ENCODE measurements at regions not wholly inside any gene's neighbourhood (a gene's known extent, or its start where the extent isn't known, plus 50 kb on each side); places are given as distances from the start of the nearest gene placed in this dataset.
"Not testable (repeated sequence)": the region's sequence is repeated elsewhere in the genome, so short reads cannot be mapped to it uniquely, and the experiment has no call there.

DNA sequence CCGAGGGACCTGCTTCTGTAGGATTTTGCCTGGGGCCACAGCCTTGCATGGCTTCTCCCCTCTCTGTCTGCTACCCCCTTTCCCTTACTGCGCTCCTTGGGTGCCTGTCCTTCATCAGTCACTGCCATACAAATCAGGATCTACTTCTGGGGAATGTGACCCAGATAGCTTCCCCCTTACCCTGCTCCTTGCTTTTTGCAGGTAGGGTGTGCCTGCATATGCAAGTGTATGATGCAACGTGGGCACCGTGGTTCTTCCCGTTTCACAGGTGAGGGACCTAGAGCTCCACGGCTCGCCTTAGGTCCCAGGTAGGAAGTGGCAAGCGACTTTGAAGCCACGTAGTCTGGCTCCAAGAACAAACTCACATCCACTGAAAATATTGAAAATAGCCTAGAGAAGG is 111.5 kb downstream of the TNFRSF13B start:
- H3K4me3 Mint-ChIP-seq; ATAC-seq; H3K4me1 Mint-ChIP-seq; DNase-seq (ENCODE audit: low spot score in 2 of 2); H3K36me3 Mint-ChIP-seq; H3K9me3 Mint-ChIP-seq; H3K27ac Mint-ChIP-seq: not testable (repeated sequence)

DNA sequence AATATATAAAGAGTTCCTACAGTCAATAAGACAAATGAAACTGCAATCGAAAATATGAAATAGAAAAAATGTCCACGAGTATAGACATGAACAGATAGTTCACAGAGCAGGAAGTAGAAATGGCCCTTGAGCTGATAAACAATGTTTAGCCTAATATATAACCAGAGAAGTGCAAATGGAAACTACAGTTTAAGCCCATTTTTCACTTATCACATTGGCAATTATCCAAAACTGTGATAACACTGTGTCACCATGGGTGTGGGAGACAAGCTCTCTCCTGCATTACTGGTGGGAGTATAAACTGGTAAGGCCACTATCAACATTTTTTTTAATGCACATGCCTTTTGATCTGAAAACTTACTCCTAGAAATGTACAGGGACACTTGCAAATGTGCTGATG is 112.4 kb downstream of the TNFRSF13B start:
- not testable (repeated sequence) for H3K36me3 Mint-ChIP-seq; H3K27ac Mint-ChIP-seq; ATAC-seq; H3K4me1 Mint-ChIP-seq; DNase-seq (ENCODE audit: low spot score in 2 of 2); H3K9me3 Mint-ChIP-seq; H3K4me3 Mint-ChIP-seq

DNA sequence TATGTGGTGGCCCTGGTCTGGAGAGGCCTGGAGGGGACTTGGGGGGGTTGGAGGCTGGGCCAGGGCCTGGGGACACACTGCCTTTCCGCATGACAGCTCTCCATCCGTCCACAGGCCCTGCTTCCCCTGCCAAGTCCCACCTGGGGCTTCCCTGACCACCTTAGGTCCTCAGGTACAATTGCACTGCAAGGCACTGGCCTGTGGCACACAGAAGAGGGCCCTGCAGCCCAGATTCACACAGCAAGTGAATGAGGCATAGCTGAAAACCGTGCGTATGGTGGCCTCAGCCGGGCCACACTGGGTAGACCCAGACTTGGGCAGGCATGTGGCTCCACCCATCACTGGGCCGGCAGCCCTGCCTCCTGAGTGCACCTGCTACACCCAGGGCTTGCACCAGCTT is 114.2 kb downstream of the TNFRSF13B start:
- H3K27ac Mint-ChIP-seq; H3K9me3 Mint-ChIP-seq; H3K4me1 Mint-ChIP-seq; H3K4me3 Mint-ChIP-seq; DNase-seq (ENCODE audit: low spot score in 2 of 2); H3K36me3 Mint-ChIP-seq: not testable (repeated sequence)
- peak; percentile 24 for ATAC-seq

DNA sequence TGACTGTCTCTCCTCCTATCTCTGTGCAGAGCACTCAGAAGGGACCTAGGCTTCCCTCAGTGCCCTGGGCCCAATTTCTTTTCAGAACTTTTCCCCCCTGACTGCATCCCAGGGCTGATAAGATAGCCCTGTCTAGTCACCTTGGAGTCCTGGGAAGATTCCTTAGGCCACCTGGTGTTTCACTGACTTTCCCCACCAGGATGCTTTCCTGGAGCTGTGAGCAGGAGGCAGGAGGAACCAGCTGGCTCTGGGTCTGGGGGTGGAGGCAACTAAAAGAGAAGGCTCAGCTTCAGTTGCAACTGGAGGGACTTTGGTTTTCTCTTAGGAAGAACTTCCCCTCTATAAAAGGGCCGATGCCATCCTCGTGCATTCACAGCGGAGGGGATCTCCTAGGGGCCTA is 115.1 kb downstream of the TNFRSF13B start:
- not testable (repeated sequence) for H3K27ac Mint-ChIP-seq

DNA sequence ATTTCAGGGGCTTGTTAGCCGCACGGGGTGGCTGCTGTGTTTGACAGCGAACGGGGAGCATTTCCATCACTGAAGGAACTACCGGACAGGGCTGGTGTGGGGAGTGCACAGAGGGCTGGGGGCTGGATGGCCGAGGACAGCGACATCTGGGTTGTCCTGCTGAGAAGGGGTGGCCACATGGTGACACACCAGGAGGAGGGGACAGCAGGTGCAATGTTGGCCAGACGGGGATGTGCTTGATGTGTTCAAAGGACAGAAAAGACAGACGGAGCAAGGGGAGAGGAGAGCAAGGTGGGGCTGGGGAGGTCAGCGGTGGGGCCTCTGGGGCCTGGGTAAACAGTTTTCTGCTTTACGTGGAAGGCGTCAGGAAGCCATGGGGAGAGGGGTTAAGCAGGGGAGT is 115.7 kb downstream of the TNFRSF13B start:
- H3K36me3 Mint-ChIP-seq; H3K4me1 Mint-ChIP-seq; H3K4me3 Mint-ChIP-seq; ATAC-seq; H3K9me3 Mint-ChIP-seq; DNase-seq (ENCODE audit: low spot score in 2 of 2); H3K27ac Mint-ChIP-seq: not testable (repeated sequence)

More for the DNA sequence above, 115.1 kb downstream of the TNFRSF13B start:
- ATAC-seq; H3K4me1 Mint-ChIP-seq; H3K36me3 Mint-ChIP-seq; DNase-seq (ENCODE audit: low spot score in 2 of 2); H3K4me3 Mint-ChIP-seq; H3K9me3 Mint-ChIP-seq: not testable (repeated sequence)

DNA sequence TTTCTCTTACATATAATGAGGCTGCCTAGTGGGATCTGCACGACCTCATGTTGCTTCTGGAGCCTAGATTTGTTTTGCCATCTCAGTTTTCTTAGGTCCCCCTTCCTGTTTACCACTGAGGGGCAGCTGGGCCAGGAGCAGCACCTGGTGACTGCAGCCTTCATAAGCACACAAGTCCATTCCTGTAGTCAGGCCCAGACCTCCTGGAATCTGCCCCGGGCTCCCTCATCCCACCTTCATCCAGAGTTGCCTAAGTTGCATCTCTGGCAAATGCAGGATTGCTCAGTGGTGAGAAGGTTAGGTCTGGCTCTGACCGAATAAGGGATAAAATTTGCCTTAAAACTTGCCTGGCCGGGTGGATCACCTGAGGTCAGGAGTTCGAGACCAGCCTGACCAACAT is 117.3 kb downstream of the TNFRSF13B start:
- H3K9me3 Mint-ChIP-seq; ATAC-seq; H3K36me3 Mint-ChIP-seq; DNase-seq (ENCODE audit: low spot score in 2 of 2); H3K4me3 Mint-ChIP-seq; H3K27ac Mint-ChIP-seq; H3K4me1 Mint-ChIP-seq: not testable (repeated sequence)

DNA sequence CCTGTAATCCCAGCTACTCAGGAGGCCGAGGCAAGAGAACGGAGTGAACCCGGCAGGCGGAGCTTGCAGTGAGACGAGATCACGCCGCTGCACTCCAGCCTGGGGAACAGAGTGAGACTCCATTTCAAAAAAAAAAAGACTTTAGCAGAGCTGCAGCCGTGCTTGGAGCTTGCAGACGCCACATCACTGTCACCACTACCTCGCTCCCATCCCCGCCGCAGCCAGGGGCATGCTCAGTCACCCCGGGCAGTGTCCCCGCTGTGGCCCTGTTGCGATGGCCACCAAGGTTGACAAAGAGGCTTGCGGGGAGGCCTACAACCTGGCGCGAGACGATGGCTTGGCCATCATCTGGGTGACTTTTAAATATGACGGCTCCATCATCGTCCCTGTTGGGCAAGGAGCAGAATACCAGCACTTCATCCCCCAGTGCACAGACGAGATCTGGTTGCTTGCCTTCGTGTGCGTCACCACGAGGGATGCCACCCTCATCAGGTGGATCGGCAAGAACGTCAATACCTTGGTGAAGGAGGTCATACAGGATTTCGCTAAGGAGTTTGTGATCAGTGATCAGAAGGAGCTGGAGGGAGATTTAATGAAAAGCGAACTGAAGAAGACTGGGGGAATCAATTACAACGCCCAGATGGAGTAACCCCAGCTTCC is 118.1 kb downstream of the TNFRSF13B start:
- no peaks in the 10 kb centered on the region for H3K36me3 Mint-ChIP-seq
- no peaks in the 10 kb centered on the region for H3K9me3 Mint-ChIP-seq
- no peaks in the 10 kb centered on the region for H3K4me1 Mint-ChIP-seq
- H3K27ac Mint-ChIP-seq = no peak overlapping the region
- no peak for DNase-seq (ENCODE audit: low spot score in 2 of 2)
- no peak for ATAC-seq
- no peak overlapping the region for H3K4me3 Mint-ChIP-seq

DNA sequence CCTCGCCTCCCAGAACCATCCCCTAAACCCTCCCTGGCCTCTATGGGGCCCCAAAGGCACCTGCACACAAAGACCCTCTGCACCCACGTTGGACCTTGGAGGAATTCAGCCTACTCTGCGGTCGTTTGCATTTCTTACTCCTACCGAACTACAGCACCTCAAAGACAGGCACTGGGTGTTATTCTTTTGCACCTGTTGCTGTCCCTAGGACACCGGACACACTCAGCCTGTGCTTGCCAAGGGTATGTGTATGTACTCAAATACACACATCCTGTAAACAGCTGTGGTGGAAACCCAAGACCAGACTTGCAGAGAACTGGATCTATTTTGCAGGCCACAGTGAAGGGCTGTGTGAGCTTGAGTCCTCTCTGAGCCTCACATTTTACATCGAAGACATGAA is 122.1 kb downstream of the TNFRSF13B start:
- not testable (repeated sequence) for H3K27ac Mint-ChIP-seq; ATAC-seq; H3K36me3 Mint-ChIP-seq; H3K4me3 Mint-ChIP-seq; H3K9me3 Mint-ChIP-seq; H3K4me1 Mint-ChIP-seq; DNase-seq (ENCODE audit: low spot score in 2 of 2)

DNA sequence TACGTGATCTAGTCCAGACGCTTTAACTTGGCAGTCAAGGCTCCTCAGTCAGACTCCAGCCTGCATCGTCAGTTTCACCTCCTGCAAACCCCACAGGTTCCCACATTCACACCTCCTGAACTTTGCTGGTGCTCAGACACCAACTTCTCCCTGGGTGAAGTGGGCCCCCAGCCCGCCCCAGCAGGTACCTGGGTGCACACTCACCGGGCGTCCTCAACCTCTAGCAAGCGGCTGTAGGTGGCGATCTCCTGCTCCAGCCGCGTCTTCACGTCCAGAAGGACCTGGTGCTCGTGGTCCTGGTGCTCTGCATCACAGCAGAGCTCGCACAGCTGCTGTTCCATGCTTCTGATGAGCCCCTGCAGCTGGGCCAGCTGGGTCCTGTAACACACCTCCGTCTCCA is 122.9 kb downstream of the TNFRSF13B start:
- not testable (repeated sequence) for DNase-seq (ENCODE audit: low spot score in 2 of 2); H3K9me3 Mint-ChIP-seq; H3K4me3 Mint-ChIP-seq; ATAC-seq; H3K36me3 Mint-ChIP-seq; H3K4me1 Mint-ChIP-seq; H3K27ac Mint-ChIP-seq

DNA sequence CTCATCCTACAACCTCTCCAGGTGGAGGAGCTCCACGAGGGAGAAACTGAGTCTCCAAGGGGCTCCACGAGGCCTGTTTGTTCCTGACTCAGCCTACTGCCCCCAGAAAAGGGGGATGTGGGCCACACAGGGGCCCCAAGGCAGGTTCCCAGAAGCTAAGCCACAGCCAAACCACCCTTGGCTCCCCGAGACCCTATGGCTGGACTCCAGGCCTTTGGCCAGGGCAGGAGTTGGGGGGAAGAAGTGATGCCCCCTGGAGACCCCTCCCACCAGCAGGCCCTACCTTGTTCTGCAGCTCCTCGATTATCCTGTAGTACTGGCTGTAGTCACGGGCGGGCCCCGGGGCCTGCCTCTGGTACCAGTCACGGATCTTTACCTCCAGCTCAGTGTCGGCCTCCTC is 126.8 kb downstream of the TNFRSF13B start:
- not testable (repeated sequence) for H3K27ac Mint-ChIP-seq; H3K36me3 Mint-ChIP-seq; H3K4me1 Mint-ChIP-seq; H3K4me3 Mint-ChIP-seq; H3K9me3 Mint-ChIP-seq; ATAC-seq; DNase-seq (ENCODE audit: low spot score in 2 of 2)

DNA sequence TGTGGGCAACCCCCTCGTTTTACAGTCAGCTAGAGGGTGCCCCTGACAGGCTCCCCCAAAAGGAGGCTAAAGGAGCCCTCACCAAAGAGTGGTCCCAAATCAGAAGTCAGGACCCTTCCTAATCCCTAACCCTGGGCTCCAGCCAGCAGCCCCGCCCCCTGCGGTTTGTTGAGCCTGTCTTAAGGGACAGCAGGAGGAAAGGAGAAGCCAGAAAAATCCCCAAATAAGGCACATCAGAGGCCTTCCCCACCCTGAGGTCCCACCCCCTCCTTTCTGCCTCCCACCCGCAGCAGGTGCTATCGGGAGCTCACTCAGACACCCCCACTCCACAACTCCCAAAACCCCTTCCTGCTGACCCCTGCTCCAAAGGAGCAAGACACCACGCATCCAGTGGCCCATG is 127.2 kb downstream of the TNFRSF13B start:
- H3K9me3 Mint-ChIP-seq = not testable (repeated sequence)

DNA sequence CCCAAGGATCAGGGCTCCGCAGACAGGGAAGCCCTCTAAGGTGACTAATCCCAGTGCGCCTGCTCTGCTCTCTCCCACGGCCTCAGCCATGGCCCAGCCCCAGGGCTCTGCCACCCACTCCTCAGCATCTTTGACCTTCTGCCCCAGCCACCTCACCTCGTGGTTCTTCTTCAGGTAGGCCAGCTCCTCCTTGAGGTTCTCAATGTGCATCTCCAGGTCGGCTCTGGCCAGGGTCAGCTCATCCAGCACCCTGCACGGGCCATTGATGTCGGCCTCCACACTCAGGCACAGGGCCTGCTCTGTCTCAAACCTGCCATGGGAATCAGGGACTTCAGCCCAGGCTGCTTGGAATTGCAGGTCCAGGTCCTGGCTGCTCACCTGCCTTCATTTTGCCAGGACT is 128.4 kb downstream of the TNFRSF13B start:
- not testable (repeated sequence) for ATAC-seq; H3K36me3 Mint-ChIP-seq; H3K9me3 Mint-ChIP-seq; H3K4me1 Mint-ChIP-seq; DNase-seq (ENCODE audit: low spot score in 2 of 2); H3K4me3 Mint-ChIP-seq; H3K27ac Mint-ChIP-seq

More for the DNA sequence above, 127.2 kb downstream of the TNFRSF13B start:
- ATAC-seq; H3K4me3 Mint-ChIP-seq; H3K27ac Mint-ChIP-seq; H3K4me1 Mint-ChIP-seq; DNase-seq (ENCODE audit: low spot score in 2 of 2); H3K36me3 Mint-ChIP-seq: not testable (repeated sequence)

DNA sequence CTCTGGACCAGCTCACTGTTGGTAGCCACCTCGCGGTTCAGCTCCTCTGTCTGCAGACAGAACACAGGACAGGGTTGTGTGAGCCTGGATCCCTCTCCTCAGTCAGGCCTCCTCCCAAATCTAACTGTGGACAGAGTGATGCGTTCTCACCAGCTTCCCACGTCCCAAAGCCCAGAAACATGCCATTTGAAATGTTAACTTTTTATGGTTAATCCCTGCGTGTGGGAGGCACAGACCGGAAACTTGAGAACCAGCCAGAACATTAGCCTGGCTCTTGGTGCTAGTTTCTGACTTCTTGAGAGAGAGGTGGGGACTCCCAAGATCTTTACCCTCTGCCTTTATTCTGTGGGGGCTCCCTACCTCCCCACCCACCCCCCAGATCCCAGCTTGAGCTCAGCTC is 129.6 kb downstream of the TNFRSF13B start:
- not testable (repeated sequence) for H3K27ac Mint-ChIP-seq, H3K36me3 Mint-ChIP-seq

DNA sequence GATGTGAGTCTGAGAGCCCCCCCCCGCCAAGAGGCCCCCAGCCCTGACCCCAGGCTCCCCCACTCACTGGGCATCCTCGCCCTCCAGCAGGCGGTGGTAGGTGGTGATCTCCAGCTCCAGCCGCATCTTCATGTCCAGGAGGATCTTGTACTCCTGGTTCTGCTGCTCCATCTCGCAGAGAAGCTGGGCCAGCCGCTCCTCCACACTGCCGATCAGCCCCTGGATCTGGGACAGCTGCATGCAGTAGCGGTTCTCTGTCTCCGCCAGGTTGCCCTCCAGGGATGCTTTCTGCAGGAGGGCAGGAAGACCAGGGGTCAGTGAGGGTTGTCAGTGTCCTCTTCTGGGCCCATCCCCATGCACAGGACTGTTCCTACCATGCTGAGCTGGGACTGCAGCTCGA is 130.0 kb downstream of the TNFRSF13B start:
- not testable (repeated sequence) for H3K9me3 Mint-ChIP-seq; H3K4me3 Mint-ChIP-seq; H3K27ac Mint-ChIP-seq; H3K4me1 Mint-ChIP-seq; DNase-seq (ENCODE audit: low spot score in 2 of 2); H3K36me3 Mint-ChIP-seq; ATAC-seq

More for the DNA sequence above, 129.6 kb downstream of the TNFRSF13B start:
- not testable (repeated sequence) for DNase-seq (ENCODE audit: low spot score in 2 of 2); ATAC-seq; H3K4me3 Mint-ChIP-seq; H3K9me3 Mint-ChIP-seq; H3K4me1 Mint-ChIP-seq

DNA sequence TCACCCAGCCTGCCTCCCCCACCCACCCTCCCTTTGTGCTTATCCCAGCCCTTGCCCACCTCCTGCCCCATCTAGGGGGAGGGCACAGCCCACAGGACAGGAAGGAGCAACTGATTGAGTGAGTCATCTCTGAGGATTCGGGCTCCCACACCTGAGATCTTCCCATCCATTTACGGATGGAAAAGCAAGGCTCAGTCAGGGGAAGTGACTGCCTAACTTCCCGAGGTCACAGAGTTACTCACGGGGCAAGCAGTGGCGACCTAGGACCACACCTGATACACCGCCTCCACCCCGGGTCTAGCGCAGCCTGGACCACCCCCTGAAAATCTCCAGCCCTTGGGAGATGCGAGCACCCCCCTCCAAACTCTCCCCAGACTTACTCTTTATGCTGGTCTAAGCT is 131.7 kb downstream of the TNFRSF13B start:
- not testable (repeated sequence) for H3K27ac Mint-ChIP-seq; H3K4me1 Mint-ChIP-seq; H3K9me3 Mint-ChIP-seq; H3K4me3 Mint-ChIP-seq; DNase-seq (ENCODE audit: low spot score in 2 of 2); H3K36me3 Mint-ChIP-seq
- peak; percentile 31 for ATAC-seq

DNA sequence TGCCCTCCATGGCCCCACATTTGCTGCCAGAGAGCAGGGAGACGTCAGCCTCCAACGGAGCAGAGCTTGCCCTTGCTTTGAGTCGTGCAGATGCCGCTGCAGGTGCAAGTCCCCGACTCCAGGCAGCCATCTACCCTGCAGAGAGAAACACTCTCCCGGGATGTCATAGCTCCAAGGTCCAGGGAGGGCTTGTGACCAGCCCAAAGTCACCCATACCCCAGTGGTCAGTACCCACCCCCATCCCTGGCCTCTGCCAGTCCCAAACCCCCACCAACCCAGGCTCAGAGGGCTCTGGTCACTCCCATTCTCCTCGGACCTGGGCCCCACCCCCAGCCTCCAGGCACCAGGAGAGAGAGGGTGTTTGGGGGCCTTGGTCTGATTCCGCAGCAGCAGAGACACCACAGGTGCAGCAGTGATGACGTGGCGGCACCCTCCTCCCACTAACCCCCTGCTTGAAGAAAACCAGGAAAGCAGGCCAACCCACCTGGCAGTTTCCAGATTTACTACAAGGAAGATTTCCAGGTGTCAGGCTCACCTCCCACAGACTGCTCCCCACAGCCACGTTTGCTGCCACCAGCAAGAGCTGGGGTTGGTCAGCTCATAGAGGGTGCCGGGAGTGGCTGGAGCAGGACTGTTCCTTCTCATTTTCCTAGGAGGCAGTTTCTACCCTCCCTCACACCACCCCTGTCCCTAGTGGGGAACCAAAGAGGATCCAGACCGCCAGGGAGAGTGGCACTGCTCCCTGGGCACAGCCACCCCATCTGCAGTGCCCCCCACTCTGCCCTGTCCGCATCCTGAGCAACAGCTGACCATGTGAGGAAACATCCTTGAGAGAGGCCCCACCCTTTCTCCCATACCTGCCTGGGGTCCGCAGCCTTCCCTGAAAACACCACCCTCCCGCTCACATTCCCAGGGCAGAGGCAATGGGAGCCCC is 132.4 kb downstream of the TNFRSF13B start:
- not testable (repeated sequence) for H3K9me3 Mint-ChIP-seq; H3K4me1 Mint-ChIP-seq; DNase-seq (ENCODE audit: low spot score in 2 of 2); H3K4me3 Mint-ChIP-seq; H3K27ac Mint-ChIP-seq; H3K36me3 Mint-ChIP-seq
- ATAC-seq = peak; percentile 33
